Prostate gland (tissue), 2 donors: ENCODE measurements at regions not wholly inside any gene's neighbourhood (a gene's known extent, or its start where the extent isn't known, plus 50 kb on each side); places are given as distances from the start of the nearest gene placed in this dataset.
"Not testable (repeated sequence)": the region's sequence is repeated elsewhere in the genome, so short reads cannot be mapped to it uniquely, and the experiment has no call there.

Experiments used
- DNase-seq: peaks from one replicate; pipeline ENCODE4 v3.0.0-alpha.2; 2019; ENCODE audit warnings: low spot score
- H3K27ac ChIP-seq, 2 donors: fragments of 200-600 bp; sonication (generic); 2 replicates each; pipeline ENCODE4 v1.5.1; 2017 to 2019
- H3K27me3 ChIP-seq: fragments of 200-600 bp; sonication (generic); replicated peaks from 2 replicates; pipeline ENCODE4 v1.5.1; 2019; ENCODE audit not compliant: insufficient read depth
- H3K36me3 ChIP-seq, 2 donors: fragments of 200-600 bp; sonication (generic); 1 replicate in 1 of 2; 2 replicates in 1 of 2; pipeline versions ENCODE4 v1.5.1 to v1.8.1; 2017 to 2019
- H3K4me1 ChIP-seq: fragments of 200-600 bp; sonication (generic); replicated peaks from 2 replicates; pipeline ENCODE4 v1.5.1; 2019
- H3K4me3 ChIP-seq, 2 donors: fragments of 200-600 bp; sonication (generic); 2 replicates each; pipeline ENCODE4 v1.5.1; 2017 to 2019
- H3K9me3 ChIP-seq: fragments of 200-600 bp; sonication (generic); 2 replicates; pipeline ENCODE4 v1.5.1; 2017
- CTCF ChIP-seq, 4 experiments: fragments of 200-600 bp in 2 of 4; fragments of 450-650 bp in 2 of 4; sonication (generic) in 2 of 4; IDR thresholded peaks; 1 replicate in 3 of 4; 2 replicates in 1 of 4; pipeline ENCODE4 v1.5.1; 2016 to 2019; ENCODE audit warnings: antibody characterized with exemption in 4 of 4, mild to moderate bottlenecking in 2 of 4, moderate library complexity in 2 of 4
- POLR2A ChIP-seq: fragments of 450-650 bp; IDR thresholded peaks from one replicate; pipeline ENCODE4 v1.6.1; 2016; ENCODE audit warnings: antibody characterized with exemption, mild to moderate bottlenecking
- POLR2AphosphoS5 ChIP-seq: sonication (generic); formaldehyde crosslinking; IDR thresholded peaks from one replicate; pipeline ENCODE4 v1.6.1; 2017; ENCODE audit warnings: antibody characterized with exemption
- WGBS: methylation state at CpG from one replicate; pipeline ENCODE4 v1.1.5; 2018; 5-methylcytosine and 5-hydroxymethylcytosine counted together
- intact Hi-C: fragments of 100-400 bp; cut with DNase I; formaldehyde crosslinking; loops from one replicate; pipeline ENCODE4 v1.14.2; 2022

GRCh38 chr1:96886474-96886873 lies 164.9 kb downstream of the PTBP2 start:
- no peaks in the 10 kb centered on the region for H3K9me3 ChIP-seq
- H3K36me3 ChIP-seq = no peaks in the 10 kb centered on the region
- no peaks in the 10 kb centered on the region for H3K27me3 ChIP-seq
- WGBS = 86% methylated on average over 4 of the region's 4 CpGs
- intact Hi-C loops = no loop called here
- no peak overlapping the region for H3K4me3 ChIP-seq
- no peak for DNase-seq
- TF ChIP-seq POLR2A (no peak), CTCF (IDR thresholded peaks at IDR 0.05) (no peak), POLR2AphosphoS5 (no peak)
- H3K4me1 ChIP-seq = no peaks in the 10 kb centered on the region
- H3K27ac ChIP-seq = no peak overlapping the region

- no peak for DNase-seq
- Histone ChIP-seq H3K36me3 (no peaks in the 10 kb centered on the region), H3K9me3 (no peaks in the 10 kb centered on the region), H3K4me1 (no peaks in the 10 kb centered on the region), H3K4me3 (no peak overlapping the region), H3K27me3 (no peaks in the 10 kb centered on the region), H3K27ac (no peak overlapping the region)
- intact Hi-C loops = no loop called here
- WGBS = 96% methylated on average over 1 of the region's 1 CpG
- TF ChIP-seq CTCF (IDR thresholded peaks at IDR 0.05) = no peak
- no peak for TF ChIP-seq POLR2AphosphoS5
- no peak for TF ChIP-seq POLR2A
These were observed 165.9 kb downstream of the PTBP2 start for GRCh38 chr1:96887501-96887900.

- WGBS = 90% methylated on average over 10 of the region's 10 CpGs
- H3K4me3 ChIP-seq = no peak overlapping the region
These were observed 180.3 kb downstream of the PTBP2 start for GRCh38 chr1:96901783-96902363.

GRCh38 chr1:96912248-96912647 lies 190.7 kb downstream of the PTBP2 start:
- whole genome bisulfite sequencing = 97% methylated on average over 5 of the region's 5 CpGs
- no peaks in the 10 kb centered on the region for H3K4me1 ChIP-seq
- no peak for TF ChIP-seq CTCF (IDR thresholded peaks at IDR 0.05)
- TF ChIP-seq POLR2A = no peak
- TF ChIP-seq POLR2AphosphoS5 = no peak

More at GRCh38 chr1:96901783-96902363, 180.3 kb downstream of the PTBP2 start:
- no peak for DNase-seq
- H3K4me1 ChIP-seq = no peaks in the 10 kb centered on the region
- TF ChIP-seq POLR2AphosphoS5 (no peak), CTCF (IDR thresholded peaks at IDR 0.05) (no peak), POLR2A (no peak)
- intact Hi-C loops = no loop called here
- H3K9me3 ChIP-seq = no peaks in the 10 kb centered on the region
- H3K27ac ChIP-seq = no peak overlapping the region
- no peaks in the 10 kb centered on the region for H3K36me3 ChIP-seq
- no peaks in the 10 kb centered on the region for H3K27me3 ChIP-seq

GRCh38 chr1:96915701-96916100 lies 194.1 kb downstream of the PTBP2 start:
- H3K4me3 ChIP-seq, H3K36me3 ChIP-seq, DNase-seq, H3K27ac ChIP-seq, H3K27me3 ChIP-seq, H3K4me1 ChIP-seq, intact Hi-C loops, H3K9me3 ChIP-seq: not testable (repeated sequence)
- 57% methylated on average over 3 of the region's 3 CpGs for WGBS

More at GRCh38 chr1:96912248-96912647, 190.7 kb downstream of the PTBP2 start:
- no peaks in the 10 kb centered on the region for H3K36me3 ChIP-seq
- DNase-seq = no peak
- H3K27me3 ChIP-seq = no peaks in the 10 kb centered on the region
- no peak overlapping the region for H3K27ac ChIP-seq
- intact Hi-C loops = no loop called here
- no peak overlapping the region for H3K4me3 ChIP-seq
- H3K9me3 ChIP-seq = no peaks in the 10 kb centered on the region
